Parathyroid adenoma (tissue), 2 donors: ENCODE measurements at regions not wholly inside any gene's neighbourhood (a gene's known extent, or its start where the extent isn't known, plus 50 kb on each side); places are given as distances from the start of the nearest gene placed in this dataset.

Experiments used
- H2AFZ ChIP-seq: fragments of 300-600 bp; sonication (generic); one replicate; pipeline ENCODE4 v1.7.0; 2017; ENCODE audit warnings: antibody characterized with exemption, mild to moderate bottlenecking
- H3K27ac ChIP-seq: fragments of 300-600 bp; sonication (generic); one replicate; pipeline ENCODE4 v1.7.0; 2017
- H3K27me3 ChIP-seq: fragments of 300-600 bp; sonication (generic); one replicate; pipeline ENCODE4 v1.7.0; 2017; ENCODE audit warnings: low read length; ENCODE audit not compliant: control insufficient read depth, insufficient read depth
- H3K36me3 ChIP-seq: fragments of 300-600 bp; sonication (generic); one replicate; pipeline ENCODE4 v1.7.0; 2017; ENCODE audit warnings: low read length; ENCODE audit not compliant: control insufficient read depth, insufficient read depth
- H3K4me1 ChIP-seq: fragments of 300-600 bp; sonication (generic); one replicate; pipeline ENCODE4 v1.7.0; 2017; ENCODE audit warnings: control low read depth
- H3K4me2 ChIP-seq: fragments of 300-600 bp; sonication (generic); one replicate; pipeline ENCODE4 v1.7.0; 2017; ENCODE audit warnings: low read length
- H3K4me3 ChIP-seq: fragments of 300-600 bp; sonication (generic); one replicate; pipeline ENCODE4 v1.7.0; 2017; ENCODE audit warnings: low read depth, low read length
- H3K79me2 ChIP-seq: fragments of 300-600 bp; sonication (generic); one replicate; pipeline ENCODE4 v1.7.0; 2017; ENCODE audit warnings: control low read depth
- H3K9ac ChIP-seq: fragments of 300-600 bp; sonication (generic); one replicate; pipeline ENCODE4 v1.7.0; 2017; ENCODE audit warnings: mild to moderate bottlenecking
- H3K9me3 ChIP-seq: fragments of 300-600 bp; sonication (generic); one replicate; pipeline ENCODE4 v1.7.0; 2017; ENCODE audit warnings: low read length; ENCODE audit not compliant: control insufficient read depth
- TF ChIP-seq, protein P1 (sequence below): fragments of 300-600 bp; sonication (generic); IDR thresholded peaks from one replicate; pipeline ENCODE4 v1.7.0; 2017; ENCODE audit warnings: antibody characterized with exemption, mild to moderate bottlenecking
- donor health status: primary hyperparathyroidism.

DNA sequence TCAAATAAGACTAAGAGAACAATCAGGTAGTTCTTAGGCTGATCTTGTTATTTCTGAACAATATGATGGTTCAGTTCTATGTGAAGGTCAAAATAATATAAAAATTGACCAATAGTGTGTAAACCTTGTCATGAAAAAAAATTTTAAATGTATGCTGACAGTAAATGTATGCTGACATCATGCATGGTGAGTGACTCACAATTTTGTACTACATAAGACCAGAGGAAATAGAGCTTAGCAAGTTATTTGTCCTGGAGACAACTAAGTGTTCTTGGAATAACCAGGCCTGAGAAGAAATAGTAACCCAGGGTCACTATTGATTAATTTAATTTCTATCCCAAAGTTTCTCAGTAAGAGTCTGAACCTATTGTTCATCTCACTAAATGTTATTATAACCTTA, 182.2 kb upstream of the PCDH15 start:
- Histone ChIP-seq H3K36me3 (no peaks in the 10 kb centered on the region), H2AFZ (no peak overlapping the region), H3K9me3 (no peaks in the 10 kb centered on the region), H3K4me3 (no peak overlapping the region), H3K9ac (no peak overlapping the region), H3K79me2 (no peaks in the 10 kb centered on the region), H3K4me2 (no peak overlapping the region), H3K4me1 (no peaks in the 10 kb centered on the region), H3K27ac (no peak overlapping the region), H3K27me3 (no peaks in the 10 kb centered on the region)
- TF ChIP-seq, protein P1, sequence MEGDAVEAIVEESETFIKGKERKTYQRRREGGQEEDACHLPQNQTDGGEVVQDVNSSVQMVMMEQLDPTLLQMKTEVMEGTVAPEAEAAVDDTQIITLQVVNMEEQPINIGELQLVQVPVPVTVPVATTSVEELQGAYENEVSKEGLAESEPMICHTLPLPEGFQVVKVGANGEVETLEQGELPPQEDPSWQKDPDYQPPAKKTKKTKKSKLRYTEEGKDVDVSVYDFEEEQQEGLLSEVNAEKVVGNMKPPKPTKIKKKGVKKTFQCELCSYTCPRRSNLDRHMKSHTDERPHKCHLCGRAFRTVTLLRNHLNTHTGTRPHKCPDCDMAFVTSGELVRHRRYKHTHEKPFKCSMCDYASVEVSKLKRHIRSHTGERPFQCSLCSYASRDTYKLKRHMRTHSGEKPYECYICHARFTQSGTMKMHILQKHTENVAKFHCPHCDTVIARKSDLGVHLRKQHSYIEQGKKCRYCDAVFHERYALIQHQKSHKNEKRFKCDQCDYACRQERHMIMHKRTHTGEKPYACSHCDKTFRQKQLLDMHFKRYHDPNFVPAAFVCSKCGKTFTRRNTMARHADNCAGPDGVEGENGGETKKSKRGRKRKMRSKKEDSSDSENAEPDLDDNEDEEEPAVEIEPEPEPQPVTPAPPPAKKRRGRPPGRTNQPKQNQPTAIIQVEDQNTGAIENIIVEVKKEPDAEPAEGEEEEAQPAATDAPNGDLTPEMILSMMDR: no peak

DNA sequence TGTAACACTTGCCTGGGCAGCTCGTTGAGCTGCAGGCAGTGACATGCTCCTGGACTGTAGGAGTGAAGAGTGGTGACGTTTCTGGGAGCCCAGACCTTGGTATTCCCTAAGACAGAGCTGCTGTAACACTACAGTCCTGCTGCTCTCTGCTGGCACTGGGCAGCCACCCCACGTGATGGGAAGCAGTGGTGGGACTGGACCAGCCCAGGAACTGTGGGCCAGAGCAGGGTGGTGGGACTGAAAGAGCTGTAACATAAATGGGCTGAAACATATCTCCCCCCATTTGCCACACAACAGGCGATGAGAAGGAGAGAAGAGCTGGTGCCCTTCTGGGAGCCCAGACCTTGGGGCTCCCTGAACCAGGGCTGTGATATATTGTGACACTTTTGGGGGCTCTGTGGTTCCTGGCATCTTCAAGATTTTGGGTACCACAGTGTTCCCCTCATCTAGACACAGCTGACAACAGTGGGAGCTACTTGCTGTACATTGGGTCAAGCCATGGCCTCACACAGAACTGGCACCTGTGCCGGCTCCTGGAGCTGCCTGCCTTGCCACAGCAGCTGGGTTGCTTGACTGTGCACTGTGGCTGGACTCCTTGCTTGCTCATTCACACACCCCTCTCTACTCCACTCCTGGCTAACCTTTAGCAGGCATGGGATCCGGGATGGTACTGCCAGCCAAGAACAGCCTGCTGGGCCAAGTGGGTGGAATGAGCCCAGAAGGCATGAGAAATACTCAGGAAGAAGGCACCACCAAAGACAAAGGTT, 161.3 kb upstream of the PCDH15 start:
- no peak overlapping the region for H3K4me2 ChIP-seq
- H3K36me3 ChIP-seq: no peaks in the 10 kb centered on the region
- H3K4me3 ChIP-seq: no peak overlapping the region
- no peak overlapping the region for H2AFZ ChIP-seq
- H3K9ac ChIP-seq: no peak overlapping the region
- H3K27ac ChIP-seq: no peak overlapping the region
- H3K79me2 ChIP-seq: no peaks in the 10 kb centered on the region
- TF ChIP-seq, protein P1: no peak
- H3K9me3 ChIP-seq: no peaks in the 10 kb centered on the region
- no peaks in the 10 kb centered on the region for H3K27me3 ChIP-seq
- H3K4me1 ChIP-seq: no peaks in the 10 kb centered on the region

DNA sequence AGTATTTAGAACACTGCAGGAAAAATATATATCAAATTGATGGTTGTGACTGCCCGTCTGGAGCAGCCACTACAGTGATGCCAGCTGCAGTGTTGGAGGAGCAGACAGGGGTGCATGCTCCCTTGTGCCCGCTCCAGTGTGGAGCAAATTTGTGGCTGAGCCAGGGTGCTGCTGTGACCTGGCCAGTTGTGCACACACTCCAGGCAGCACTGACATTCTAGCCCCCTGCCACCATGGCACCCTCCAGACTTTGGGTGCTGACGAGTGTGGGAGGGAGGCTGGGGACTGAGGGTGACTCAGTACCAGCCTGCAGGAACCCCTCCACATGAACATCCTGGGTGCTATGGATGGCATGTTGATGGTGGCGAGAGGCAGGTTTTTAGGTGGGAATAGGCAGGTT, 160.0 kb upstream of the PCDH15 start:
- no peak overlapping the region for H3K4me3 ChIP-seq
- H3K9ac ChIP-seq: no peak overlapping the region
- TF ChIP-seq, protein P1: no peak
- H3K4me2 ChIP-seq: no peak overlapping the region
- no peak overlapping the region for H2AFZ ChIP-seq
- no peaks in the 10 kb centered on the region for H3K79me2 ChIP-seq
- H3K36me3 ChIP-seq: no peaks in the 10 kb centered on the region
- H3K27ac ChIP-seq: no peak overlapping the region
- no peaks in the 10 kb centered on the region for H3K9me3 ChIP-seq
- no peaks in the 10 kb centered on the region for H3K4me1 ChIP-seq
- no peaks in the 10 kb centered on the region for H3K27me3 ChIP-seq

DNA sequence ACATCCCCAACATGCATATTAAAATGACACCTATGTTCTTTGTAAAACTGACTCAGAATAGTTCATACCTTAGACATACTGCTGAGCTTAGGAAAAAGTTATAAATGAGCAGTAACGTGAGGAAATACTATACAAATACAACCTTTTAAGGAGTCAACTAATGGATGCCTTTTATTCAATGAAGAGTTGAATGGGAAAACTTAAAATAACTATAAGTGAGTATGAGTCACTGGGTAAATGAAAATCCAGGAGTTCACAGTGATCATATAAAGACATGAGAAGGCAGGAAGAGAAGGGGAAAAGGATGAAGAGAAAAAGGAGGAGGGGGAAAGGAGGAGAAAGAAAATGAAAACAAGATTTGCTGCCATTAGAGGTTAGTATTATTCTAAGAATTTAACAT, 157.8 kb upstream of the PCDH15 start:
- H2AFZ ChIP-seq: no peak overlapping the region
- no peak overlapping the region for H3K9ac ChIP-seq
- H3K36me3 ChIP-seq: no peaks in the 10 kb centered on the region
- H3K4me1 ChIP-seq: no peaks in the 10 kb centered on the region
- TF ChIP-seq, protein P1: no peak
- no peak overlapping the region for H3K4me2 ChIP-seq
- H3K4me3 ChIP-seq: no peak overlapping the region
- no peaks in the 10 kb centered on the region for H3K79me2 ChIP-seq
- no peaks in the 10 kb centered on the region for H3K27me3 ChIP-seq
- no peaks in the 10 kb centered on the region for H3K9me3 ChIP-seq
- H3K27ac ChIP-seq: no peak overlapping the region

DNA sequence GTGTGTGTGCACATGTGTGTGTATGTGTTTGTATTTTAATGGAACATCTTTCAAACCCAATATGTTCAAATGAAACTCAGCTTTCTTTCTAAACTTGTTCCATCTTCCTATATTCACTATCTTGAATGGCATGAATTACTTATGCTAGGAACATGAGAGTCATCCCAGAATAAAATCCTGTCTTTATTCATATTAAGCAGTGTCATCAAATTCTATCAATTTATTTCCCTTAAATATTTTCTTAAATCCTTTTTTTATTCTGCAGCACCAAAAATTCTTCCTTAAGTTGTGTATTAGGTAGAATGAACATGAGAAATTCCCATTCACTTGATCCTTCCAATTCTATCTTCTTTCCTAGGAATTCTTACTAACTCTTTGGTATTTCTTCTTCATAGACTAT, 146.6 kb upstream of the PCDH15 start:
- TF ChIP-seq, protein P1: no peak
- no peaks in the 10 kb centered on the region for H3K4me1 ChIP-seq
- H3K36me3 ChIP-seq: no peaks in the 10 kb centered on the region
- no peak overlapping the region for H3K27ac ChIP-seq
- H3K4me3 ChIP-seq: no peak overlapping the region
- no peaks in the 10 kb centered on the region for H3K79me2 ChIP-seq
- H3K9me3 ChIP-seq: no peaks in the 10 kb centered on the region
- no peak overlapping the region for H3K9ac ChIP-seq
- H2AFZ ChIP-seq: no peak overlapping the region
- H3K27me3 ChIP-seq: no peaks in the 10 kb centered on the region
- no peak overlapping the region for H3K4me2 ChIP-seq
